CD4-positive, alpha-beta T cell treated with Interleukin-2 at 100 ng/mL for 4 hours (primary cell): ENCODE measurements at regions not wholly inside any gene's neighbourhood (a gene's known extent, or its start where the extent isn't known, plus 50 kb on each side); places are given as distances from the start of the nearest gene placed in this dataset.
"Not testable (repeated sequence)": the region's sequence is repeated elsewhere in the genome, so short reads cannot be mapped to it uniquely, and the experiment has no call there.

ENCODE experiments used
- DNase-seq: peaks from one replicate; pipeline ENCODE4 v3.0.0-alpha.2; 2020; ENCODE audit warnings: low spot score

GRCh38 chr3:67064105-67064504 lies 66.0 kb downstream of the KBTBD8 start:
- no peak for DNase-seq

- DNase-seq: no peak
These were observed 69.1 kb downstream of the KBTBD8 start for GRCh38 chr3:67067251-67067650.

- DNase-seq: not testable (repeated sequence)
These were observed 74.5 kb downstream of the KBTBD8 start for GRCh38 chr3:67072640-67073039.

GRCh38 chr3:67073812-67074211 lies 75.7 kb downstream of the KBTBD8 start:
- DNase-seq: no peak

- DNase-seq: no peak
These were observed 77.2 kb downstream of the KBTBD8 start for GRCh38 chr3:67075295-67075694.

GRCh38 chr3:67076607-67077006 lies 78.5 kb downstream of the KBTBD8 start:
- no peak for DNase-seq

GRCh38 chr3:67077656-67078055 lies 79.5 kb downstream of the KBTBD8 start:
- no peak for DNase-seq

GRCh38 chr3:67082533-67083024 lies 84.5 kb downstream of the KBTBD8 start:
- no peak for DNase-seq

- DNase-seq: peak; percentile 51
These were observed 85.2 kb downstream of the KBTBD8 start for GRCh38 chr3:67083277-67083676.

GRCh38 chr3:67087788-67088187 lies 89.7 kb downstream of the KBTBD8 start:
- DNase-seq: no peak

GRCh38 chr3:67090474-67090873 lies 92.4 kb downstream of the KBTBD8 start:
- DNase-seq: no peak

GRCh38 chr3:67093305-67093704 lies 95.2 kb downstream of the KBTBD8 start:
- DNase-seq: no peak

- no peak for DNase-seq
These were observed 96.1 kb downstream of the KBTBD8 start for GRCh38 chr3:67094167-67094566.

GRCh38 chr3:67094774-67095173 lies 96.7 kb downstream of the KBTBD8 start:
- DNase-seq: no peak

GRCh38 chr3:67104388-67104787 lies 106.3 kb downstream of the KBTBD8 start:
- DNase-seq: no peak

- DNase-seq: no peak
These were observed 108.8 kb downstream of the KBTBD8 start for GRCh38 chr3:67106874-67107273.

- peak; percentile 2 for DNase-seq
These were observed 111.6 kb downstream of the KBTBD8 start for GRCh38 chr3:67109651-67110204.

GRCh38 chr3:67113802-67114407 lies 115.8 kb downstream of the KBTBD8 start:
- peak; percentile 83 for DNase-seq

GRCh38 chr3:67118122-67118521 lies 120.0 kb downstream of the KBTBD8 start:
- no peak for DNase-seq

GRCh38 chr3:67118635-67119034 lies 120.5 kb downstream of the KBTBD8 start:
- DNase-seq: no peak

- no peak for DNase-seq
These were observed 125.8 kb downstream of the KBTBD8 start for GRCh38 chr3:67123914-67124313.

GRCh38 chr3:67127254-67127653 lies 129.1 kb downstream of the KBTBD8 start:
- DNase-seq: no peak

GRCh38 chr3:67142432-67142831 lies 144.3 kb downstream of the KBTBD8 start:
- no peak for DNase-seq

- no peak for DNase-seq
These were observed 147.6 kb downstream of the KBTBD8 start for GRCh38 chr3:67145738-67146137.
